Vagina (tissue), 2 donors: ENCODE measurements at regions not wholly inside any gene's neighbourhood (a gene's known extent, or its start where the extent isn't known, plus 50 kb on each side); places are given as distances from the start of the nearest gene placed in this dataset.

Experiments used
- POLR2A ChIP-seq, 2 donors: fragments of 450-650 bp; IDR thresholded peaks; one replicate each; pipeline ENCODE4 v1.6.1; 2017; ENCODE audit warnings: antibody characterized with exemption in 2 of 2, mild to moderate bottlenecking in 2 of 2, moderate library complexity in 2 of 2
- TF ChIP-seq, protein P1 (sequence below), 3 experiments: fragments of 450-650 bp in 2 of 3; fragments of 200-600 bp in 1 of 3; sonication (generic) in 1 of 3; IDR thresholded peaks; one replicate each; pipeline ENCODE4 v1.5.1; 2017 to 2019; ENCODE audit warnings: antibody characterized with exemption in 3 of 3, mild to moderate bottlenecking in 2 of 3, moderate library complexity in 2 of 3

DNA sequence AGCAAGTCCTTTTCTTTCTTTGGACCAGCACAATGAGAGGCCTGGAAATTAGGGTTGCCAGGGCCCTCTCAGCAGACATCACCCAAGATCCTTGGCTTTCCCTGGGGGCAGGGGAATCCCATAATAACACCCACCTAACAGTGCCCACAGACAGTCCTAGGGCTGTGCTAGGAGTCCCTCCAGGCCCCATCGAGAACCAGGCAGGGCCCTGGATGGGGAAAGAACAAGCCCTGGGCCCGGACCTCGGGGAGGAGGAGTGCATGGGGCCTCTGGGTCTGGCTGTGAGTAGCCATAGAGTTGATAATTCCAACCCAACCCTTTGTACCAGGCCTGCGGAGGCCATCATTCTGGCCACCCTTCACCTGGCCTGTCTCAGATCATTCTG is 201.2 kb upstream of the ZMIZ1 start:
- no peak for TF ChIP-seq POLR2A (IDR thresholded peaks at IDR 0.05)
- TF ChIP-seq, protein P1, sequence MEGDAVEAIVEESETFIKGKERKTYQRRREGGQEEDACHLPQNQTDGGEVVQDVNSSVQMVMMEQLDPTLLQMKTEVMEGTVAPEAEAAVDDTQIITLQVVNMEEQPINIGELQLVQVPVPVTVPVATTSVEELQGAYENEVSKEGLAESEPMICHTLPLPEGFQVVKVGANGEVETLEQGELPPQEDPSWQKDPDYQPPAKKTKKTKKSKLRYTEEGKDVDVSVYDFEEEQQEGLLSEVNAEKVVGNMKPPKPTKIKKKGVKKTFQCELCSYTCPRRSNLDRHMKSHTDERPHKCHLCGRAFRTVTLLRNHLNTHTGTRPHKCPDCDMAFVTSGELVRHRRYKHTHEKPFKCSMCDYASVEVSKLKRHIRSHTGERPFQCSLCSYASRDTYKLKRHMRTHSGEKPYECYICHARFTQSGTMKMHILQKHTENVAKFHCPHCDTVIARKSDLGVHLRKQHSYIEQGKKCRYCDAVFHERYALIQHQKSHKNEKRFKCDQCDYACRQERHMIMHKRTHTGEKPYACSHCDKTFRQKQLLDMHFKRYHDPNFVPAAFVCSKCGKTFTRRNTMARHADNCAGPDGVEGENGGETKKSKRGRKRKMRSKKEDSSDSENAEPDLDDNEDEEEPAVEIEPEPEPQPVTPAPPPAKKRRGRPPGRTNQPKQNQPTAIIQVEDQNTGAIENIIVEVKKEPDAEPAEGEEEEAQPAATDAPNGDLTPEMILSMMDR (IDR thresholded peaks at IDR 0.05) = no peak
